Muscle of arm (tissue), 1 donor: ENCODE measurements at regions not wholly inside any gene's neighbourhood (a gene's known extent, or its start where the extent isn't known, plus 50 kb on each side); places are given as distances from the start of the nearest gene placed in this dataset.
"Not testable (repeated sequence)": the region's sequence is repeated elsewhere in the genome, so short reads cannot be mapped to it uniquely, and the experiment has no call there.

ENCODE experiments used
- DNase-seq: peaks from one replicate; pipeline ENCODE4 v3.0.0-alpha.2; 2013

DNA sequence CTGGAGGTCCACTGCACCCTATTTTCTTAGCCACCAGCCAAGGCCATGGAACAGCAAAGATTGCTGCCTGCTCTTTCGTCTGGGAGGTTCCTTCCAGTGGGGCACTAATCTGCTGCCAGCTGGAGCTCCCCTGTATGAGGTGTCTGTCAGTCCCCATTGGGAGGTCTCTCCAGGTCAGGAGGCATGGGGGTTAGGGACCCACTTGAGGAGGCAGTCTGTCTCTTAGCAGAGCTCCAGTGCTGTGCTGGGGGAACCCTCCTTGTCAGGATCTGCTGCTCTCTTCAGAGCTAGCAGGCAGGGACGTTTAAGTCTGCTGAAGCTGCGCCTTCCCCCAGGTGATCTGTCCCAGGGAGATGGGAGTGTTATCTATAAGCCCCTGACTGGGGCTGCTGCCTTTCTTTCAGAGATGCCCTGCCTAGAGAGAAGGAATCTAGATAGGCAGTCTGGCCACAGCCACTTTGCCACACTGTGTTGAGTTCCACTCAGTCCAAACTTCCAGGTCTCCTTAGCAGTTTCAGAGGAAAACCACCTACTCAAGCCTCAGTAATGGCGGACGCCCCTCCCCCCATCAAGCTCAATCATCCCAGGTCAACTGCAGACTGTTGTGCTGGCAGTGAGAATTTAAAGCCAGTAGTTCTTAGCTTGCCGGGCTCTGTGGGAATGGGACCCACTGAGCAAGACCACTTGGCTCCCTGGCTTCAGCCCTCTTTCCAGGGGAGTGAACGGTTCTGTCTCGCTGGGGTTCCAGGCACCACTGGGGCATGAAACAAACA lies 317.7 kb downstream of the LRRC70 start:
- DNase-seq = no peak

DNA sequence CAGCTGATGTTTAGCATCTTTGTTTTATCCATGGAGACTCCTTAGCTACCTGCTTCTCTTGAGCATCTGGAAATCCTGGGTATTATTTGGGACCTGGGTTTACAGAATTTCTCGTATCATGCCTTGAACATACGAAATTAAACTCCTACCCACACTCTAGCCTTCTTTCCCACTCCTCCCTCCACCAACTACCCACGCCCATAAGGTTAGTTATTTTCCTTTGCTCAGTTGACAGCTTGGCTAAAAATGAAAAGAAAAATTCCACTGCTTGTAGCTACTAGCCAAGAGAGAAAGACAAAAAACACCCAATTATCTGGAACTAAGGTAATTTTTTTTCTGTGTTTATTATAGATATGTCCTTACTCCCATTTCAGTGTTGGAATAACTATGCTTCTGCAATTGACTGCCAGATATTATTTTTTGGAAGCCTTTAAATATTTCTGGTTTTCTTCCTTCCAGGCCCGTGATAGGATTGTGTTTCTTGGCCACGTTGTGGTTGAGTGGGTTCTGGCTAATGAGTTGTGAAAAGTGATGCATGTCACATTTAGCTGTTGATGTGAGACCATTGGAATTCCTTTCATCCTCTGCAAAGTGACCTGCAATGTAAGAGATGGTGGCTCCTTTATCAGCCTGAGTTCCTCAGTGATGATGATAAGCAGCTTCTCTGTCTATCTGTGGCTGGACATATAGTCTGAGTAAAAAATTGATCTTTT lies 308.1 kb downstream of the LRRC70 start:
- DNase-seq = no peak

DNA sequence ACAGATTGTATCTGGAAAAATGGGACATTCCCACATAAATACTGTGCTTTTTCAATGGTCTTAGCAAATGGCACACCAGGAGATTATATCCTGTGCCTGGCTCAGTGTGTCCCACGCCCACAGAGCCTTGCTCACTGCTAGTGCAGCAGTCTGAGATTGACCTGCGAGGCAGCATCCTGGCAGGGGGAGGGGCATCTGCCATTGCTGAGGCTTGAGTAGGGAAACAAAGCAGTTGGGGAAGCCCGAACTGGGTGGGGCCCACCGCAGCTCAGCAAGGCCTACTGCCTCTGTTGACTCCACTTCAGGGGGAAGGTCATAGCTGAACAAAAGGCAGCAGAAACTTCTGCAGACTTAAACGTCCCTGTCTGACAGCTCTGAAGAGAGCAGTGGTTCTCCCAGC lies 258.7 kb downstream of the LRRC70 start:
- not testable (repeated sequence) for DNase-seq

DNA sequence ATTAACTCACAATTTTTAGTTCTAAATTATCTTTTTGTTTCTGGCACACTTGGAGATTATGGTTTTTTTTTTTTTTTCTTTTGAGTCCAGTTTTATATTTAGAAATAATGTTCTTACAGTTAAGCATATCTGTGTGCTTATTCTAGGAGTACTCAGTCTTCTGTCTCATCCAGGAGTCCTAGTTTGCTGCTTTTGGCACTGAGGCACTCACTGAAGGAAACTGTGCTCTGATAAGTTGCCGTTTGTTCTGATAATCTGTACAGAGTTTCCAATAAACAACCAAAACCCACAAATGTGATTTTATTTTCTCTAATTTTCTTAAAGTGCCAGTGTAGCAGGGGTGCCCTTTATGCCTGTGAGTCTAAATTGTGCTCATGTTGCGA lies 251.0 kb downstream of the LRRC70 start:
- no peak for DNase-seq

DNA sequence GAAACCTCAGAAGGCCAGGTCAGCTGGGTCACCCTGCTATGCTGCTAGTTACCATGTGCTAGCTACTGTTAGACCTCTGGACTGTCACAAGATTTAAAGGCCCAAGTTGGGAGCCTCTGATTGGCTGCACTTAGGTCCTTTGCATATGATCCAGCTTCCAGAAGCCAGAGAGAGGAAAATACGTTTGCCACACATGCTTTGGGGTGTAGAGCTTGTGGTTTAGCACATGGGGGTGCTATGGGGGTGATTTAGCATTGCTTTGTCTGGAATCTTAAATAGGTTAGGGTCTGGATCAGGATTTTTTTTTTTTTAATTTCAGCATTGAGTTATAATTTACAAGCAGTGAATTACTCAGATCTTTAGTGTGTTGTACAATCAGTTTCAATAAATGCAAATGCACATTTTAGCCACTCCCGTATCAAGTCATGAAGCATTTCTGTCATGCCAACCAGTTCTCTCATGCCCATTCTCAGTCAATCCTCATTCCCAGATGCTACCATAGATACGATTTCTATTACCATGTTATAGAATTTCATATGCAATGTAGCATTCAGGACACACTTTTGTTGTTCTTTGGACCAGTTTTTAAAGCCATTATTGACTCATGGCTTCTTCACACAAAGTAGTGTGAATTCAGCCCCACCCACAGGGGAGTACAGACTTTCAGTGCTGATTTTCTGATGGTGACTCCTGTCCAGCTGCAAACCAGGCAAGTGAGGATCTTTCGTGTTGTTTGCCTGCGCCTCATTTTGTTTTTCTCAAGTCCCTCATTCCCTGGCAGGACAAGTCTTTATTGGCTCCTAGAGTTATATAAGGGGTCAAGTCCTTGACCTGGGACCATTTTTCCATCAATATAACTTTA lies 250.4 kb downstream of the LRRC70 start:
- DNase-seq = no peak

DNA sequence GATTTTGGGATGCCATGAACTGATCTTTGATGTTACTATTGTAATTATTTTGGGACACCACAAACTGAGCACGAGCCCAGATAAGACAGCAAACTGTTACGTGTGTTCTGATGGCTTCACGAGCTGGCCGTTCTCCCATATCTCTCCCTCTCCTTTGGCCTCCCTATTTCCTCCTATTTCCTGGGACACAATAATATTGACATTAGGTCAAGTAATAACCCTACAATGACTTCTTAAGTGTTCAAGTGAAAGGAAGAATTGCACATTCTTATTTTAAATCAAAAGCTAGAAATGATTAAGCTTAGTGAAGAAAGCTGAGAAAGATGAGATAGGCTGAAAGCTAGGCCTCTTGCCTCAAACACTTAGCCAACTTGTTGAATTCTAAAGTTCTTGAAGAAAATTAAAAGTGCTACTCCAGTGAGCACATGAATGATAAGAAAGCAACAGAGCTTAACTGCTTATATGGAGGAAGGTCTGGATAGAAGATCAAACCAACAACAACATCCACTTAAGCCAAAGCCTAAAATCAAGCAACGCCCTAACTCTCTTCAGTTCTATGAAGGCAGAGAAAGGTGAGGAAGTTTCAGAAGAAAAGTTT lies 247.1 kb downstream of the LRRC70 start:
- no peak for DNase-seq

DNA sequence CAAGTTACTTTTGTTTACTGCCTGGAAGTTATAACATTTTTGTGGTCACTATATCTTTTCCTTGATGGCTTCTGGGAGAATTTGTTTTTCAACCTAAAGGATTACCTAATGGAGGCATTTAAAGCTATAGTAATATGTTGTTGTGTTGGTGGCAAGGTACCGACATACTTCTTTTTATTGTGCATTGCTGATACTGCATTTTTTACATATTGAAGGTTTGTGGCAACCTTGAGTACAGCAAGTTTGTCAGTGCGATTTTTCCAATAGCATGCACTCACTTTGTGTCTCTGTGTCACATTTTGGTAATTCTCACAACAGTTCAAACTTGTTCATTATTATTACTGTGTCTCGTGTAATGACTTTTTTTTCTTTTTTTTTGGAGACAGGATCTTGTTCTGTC lies 246.3 kb downstream of the LRRC70 start:
- DNase-seq = no peak

DNA sequence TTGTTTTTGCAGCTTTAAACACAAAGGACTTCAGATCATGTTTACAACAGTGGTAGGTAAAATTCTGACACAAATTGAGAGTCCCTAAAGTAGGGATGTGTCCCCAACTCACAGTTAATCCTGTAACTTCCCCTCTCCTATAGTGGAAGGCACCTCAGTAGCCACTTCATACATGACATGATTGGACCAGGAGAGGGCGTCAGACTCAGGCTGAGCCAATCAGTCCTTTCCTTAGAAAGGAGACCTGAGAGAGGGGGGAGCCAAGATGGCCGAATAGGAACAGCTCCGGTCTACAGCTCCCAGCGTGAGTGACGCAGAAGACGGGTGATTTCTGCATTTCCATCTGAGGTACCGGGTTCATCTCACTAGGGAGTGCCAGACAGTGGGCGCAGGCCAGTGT lies 238.4 kb downstream of the LRRC70 start:
- DNase-seq = not testable (repeated sequence)

DNA sequence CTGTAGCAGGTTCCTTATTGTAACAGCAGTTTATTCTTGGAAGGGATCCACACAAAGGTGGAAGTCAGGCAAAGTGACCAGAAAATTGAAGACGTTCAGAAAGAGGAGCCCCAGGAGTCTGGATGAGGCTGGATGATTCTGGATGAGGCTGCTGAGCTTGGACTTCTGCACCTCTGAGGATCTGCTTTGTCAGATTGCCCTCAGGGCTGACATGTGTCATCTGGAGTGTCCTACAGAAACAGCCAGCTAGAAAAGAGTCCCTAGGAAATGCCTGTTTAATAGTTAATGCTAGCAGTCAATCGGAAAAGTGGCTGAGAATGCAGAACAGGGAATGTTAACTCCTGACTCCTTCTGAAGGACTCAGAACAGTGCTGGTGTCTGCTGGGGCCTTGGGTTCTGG lies 236.4 kb downstream of the LRRC70 start:
- DNase-seq = no peak

DNA sequence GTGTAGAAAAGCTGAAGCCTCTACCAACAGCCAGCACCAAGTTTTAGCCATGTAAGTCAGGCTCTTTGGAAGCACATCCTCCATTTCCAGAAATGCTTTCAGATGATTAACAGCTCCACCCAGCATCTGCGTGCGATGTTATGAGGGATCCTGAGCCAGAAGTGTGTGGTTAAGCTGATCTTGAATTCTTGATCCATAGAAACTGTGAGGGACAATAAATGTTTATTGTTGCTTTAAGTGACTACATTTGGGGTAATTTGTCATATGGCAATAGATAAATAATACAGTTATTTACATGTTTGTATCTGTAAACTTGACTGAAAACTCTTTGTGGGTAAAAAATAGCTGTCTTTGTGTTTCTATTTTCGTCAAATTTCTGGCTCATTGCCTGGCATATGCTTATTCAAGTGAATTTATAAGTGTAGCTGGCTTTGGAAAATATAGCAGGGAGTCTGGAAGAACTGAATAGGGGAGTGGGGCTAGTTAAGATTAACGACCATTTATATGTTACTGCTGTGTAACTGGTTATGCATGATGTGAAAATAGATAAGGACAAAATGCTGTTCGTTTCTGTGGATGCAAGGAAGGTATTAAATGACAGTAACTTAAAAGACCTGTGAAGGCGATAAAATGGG lies 234.1 kb downstream of the LRRC70 start:
- no peak for DNase-seq

DNA sequence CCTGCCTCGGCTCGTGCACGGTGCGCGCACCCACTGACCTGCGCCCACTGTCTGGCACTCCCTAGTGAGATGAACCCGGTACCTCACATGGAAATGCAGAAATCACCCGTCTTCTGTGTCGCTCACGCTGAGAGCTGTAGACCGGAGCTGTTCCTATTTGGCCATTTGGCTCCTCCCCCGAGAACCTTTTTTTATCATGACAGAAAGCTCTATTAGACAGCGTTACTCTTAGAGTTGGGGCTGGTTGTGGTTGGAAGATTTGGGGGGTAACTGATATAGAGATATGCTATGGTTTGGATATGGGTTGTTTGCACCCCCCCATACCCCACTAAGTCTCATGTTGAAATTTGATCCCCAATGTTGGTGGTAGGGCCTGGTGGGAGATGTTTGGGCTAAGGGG lies 226.2 kb downstream of the LRRC70 start:
- not testable (repeated sequence) for DNase-seq

DNA sequence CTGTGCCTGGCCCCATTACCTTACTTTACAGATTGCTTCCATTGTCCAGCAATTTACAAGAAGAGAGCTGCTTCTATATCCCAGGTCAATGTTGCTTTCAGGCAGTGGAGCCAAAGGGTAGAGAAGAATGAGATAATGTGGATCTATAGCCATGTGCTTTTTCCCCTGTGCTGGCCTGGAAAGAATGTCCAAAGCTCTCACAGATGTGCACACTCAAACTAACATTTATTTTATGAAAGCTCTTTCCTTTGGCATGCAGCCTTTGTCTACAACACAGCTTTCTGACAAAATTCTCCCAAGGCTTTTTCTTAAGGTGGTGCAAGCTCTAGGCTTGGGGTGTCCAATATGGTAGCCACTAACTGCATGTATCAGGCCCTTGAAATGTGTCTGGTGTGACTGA lies 217.3 kb downstream of the LRRC70 start:
- DNase-seq = peak; percentile 83

DNA sequence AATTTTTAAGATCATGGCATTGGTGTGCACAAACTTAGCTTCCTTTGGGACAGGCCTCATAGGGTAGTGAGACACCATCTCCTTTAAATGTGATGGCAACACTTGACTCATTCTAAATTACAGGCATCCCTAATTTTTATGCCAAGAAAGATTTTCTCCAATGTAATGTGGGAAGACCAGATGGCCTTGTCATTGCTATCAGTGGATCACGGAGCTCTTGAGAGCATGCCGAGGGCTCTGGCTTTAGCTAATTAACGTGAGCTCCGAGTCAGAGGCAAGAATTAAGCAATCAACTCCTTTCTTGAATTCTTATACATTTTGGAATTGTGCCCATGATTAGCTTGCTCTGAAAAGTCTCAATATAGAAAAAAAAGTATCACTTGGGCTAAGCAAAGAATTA lies 215.8 kb downstream of the LRRC70 start:
- no peak for DNase-seq

DNA sequence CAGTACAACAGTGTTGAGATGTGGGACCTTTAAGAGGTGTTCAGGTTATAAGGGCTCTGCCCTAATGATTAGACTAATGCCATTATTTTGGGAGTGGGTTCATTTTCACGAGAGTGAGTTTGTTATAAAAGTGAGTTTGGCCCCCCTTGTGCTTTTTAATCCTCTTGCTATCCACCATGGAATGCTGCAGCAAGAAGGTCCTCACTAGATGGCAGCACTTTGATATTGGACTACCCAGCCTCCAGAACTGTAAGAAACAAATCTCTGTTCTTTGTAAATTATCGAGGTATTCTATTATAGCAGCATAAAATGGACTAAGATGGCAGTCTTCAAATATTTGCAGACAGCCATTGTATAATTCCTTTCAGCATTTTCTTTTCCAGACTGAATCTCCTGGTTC lies 212.4 kb downstream of the LRRC70 start:
- DNase-seq = no peak

DNA sequence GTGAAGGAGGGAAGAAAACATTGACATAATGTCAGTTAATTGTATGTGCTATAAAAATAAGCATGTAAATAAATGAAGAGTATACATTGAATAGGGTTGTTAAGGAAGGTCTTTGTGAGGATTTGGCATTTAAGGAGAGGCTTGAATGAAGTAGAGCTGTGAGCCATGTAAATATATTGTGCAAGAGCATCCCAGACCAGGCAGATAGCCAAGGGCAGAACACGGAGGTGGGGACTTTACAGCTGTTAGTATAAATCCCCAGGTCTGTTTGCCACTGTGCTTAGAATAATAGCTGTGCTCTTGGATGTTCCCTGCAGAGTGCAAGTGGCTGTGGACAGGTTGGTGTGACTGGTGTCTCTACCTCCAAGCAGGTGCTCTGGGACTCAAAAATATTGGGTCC lies 211.7 kb downstream of the LRRC70 start:
- no peak for DNase-seq

DNA sequence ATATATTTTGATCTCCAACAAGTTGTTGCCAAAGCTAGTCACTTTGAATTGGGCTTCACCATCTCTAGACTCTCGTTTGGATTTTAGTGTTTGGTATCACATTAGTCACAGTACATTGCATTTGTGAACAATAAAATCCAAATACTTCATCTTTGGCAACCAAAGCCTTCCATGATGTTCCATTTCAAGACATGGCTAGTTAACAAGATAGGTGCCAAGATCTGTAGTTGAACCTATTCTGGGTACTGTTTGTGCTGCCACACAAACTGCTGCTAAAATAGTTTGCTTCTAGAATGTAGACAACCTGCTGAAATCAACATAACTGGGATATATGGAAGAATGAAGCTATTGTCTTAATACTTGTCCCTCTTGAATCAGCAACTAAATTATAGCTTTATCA lies 207.5 kb downstream of the LRRC70 start:
- no peak for DNase-seq

DNA sequence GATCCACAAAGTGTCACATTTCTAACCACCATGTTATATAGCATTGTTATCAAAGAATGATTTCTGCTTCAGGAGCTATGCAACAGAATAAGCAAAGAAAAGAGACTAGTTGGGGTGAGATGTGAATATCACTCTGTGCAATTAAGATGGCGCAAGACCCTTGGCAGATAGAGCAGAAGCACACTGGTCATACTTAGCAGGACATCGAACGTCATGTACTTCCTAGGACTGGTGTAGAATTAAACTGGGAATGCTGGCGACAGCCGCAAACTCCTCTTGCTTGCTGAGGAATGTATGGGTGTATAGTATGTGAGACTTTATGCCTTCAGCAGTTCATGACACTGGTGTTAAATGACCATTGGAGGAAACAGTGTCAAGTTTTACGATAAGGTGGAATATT lies 207.0 kb downstream of the LRRC70 start:
- no peak for DNase-seq

DNA sequence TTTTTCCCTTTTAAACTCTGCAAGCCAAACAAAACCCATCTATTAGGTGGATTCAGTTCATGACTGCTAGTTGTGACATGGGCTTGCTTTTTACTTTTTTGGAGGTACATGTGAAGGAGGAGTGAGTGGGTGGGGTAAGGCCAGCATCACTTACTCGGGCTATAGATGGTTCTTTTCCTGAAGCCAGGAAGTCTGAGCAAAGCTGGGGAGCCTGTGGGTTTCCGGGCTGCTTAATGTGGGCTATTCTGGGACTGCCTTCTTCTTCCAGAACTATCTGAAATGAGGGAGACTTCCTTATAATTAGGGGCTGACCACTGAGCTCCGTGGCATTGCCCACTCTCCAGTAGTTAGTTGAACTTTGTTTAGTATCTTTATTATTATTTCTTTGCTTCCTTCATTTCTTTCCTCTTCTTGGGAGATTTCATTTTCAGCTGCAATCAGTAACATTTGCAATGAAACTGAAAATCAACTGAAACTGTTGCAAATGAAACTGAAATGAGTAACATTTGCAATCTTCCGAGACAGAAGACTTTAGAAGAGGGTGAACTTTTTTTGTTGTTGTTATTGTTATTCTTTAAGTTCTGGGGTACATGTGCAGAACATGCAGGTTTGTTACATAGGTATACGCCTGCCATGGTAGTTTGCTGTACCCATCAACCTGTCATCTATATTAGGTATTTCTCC lies 204.9 kb downstream of the LRRC70 start:
- DNase-seq = no peak

DNA sequence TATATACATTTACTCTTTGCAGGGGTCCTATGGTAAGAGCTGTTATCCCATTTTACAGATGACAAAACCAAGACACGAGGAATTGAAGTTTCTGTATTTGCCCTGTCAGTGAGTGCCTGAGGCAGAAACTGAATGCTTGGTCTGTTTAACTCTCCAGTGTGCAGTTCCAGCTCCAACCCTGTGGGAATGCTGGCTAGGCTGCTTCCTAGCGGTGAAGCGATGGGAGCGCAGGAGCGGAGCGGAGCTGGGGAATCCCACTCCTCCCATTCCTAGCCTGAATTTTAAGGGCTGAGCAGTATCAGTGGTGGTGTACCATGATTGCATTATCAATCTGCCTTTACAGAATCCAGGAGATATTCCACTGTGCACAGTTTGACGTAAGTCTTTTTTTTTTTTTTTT lies 202.3 kb downstream of the LRRC70 start:
- DNase-seq = no peak

DNA sequence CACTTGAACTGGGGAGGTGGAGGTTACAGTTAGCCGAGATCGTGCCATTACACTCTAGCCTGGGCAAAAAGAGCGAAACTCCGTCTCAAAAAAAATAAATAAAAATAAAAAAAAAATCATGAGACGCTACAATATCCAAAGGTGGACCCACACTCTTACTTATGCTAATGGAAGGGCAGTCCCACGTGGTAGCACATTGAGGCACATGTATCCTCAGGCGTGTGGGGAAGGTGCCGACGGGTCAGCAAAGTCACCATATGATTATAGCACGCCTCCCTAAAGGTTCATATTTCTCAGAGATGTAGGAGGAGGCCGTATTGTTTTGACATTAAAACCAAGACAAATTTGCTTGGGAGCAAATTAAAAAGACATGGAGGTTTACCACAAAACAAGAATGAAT lies 201.6 kb downstream of the LRRC70 start:
- no peak for DNase-seq

DNA sequence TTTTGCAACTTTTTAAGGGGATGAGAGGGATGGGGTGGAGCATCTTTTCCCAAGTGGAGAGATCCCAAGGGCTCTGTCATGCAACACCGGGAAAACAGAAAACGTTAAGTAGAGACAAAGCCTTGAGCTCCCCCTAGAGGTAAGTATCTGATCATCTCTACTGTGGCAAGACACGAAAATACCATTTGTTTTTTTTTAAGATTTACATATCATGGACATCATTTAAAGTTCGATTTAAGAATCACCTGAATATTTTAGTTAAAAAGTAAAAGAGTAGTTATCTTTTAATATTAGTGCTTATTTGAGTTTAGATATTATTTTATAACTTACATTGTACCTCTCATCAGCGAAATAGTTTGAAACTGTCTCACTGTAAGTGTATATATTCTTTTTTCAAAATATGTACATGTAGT lies 200.4 kb downstream of the LRRC70 start:
- peak; percentile 32 for DNase-seq
